Upper lobe of left lung (tissue), 6 donors: ENCODE measurements at regions not wholly inside any gene's neighbourhood (a gene's known extent, or its start where the extent isn't known, plus 50 kb on each side); places are given as distances from the start of the nearest gene placed in this dataset.
A peak's percentile ranks its signal among the peaks of the same experiment; 100 is the strongest.
"Not testable (repeated sequence)": the region's sequence is repeated elsewhere in the genome, so short reads cannot be mapped to it uniquely, and the experiment has no call there.

ENCODE experiments used
- ATAC-seq, 2 donors: fragments of 200-7000 bp; cut with Tn5 transposase; one replicate each; pipeline ENCODE4 v1.9.1; 2022; ENCODE audit warnings: mild to moderate bottlenecking in 2 of 2, moderate library complexity in 2 of 2; ENCODE audit not compliant: low FRiP score in 2 of 2
- DNase-seq, 2 donors: peaks; one replicate each; pipeline ENCODE4 v3.0.0-alpha.2; 2019 to 2020
- H3K27ac ChIP-seq, 4 donors: fragments of 200-600 bp; sonication (generic); one replicate each; pipeline ENCODE4 v1.5.1; 2016 to 2019
- H3K27me3 ChIP-seq, 4 donors: fragments of 200-600 bp; sonication (generic); one replicate each; pipeline ENCODE4 v1.5.1; 2017 to 2019
- H3K36me3 ChIP-seq, 4 donors: fragments of 200-600 bp; sonication (generic); one replicate each; pipeline ENCODE4 v1.5.1; 2016 to 2019
- H3K4me1 ChIP-seq, 4 donors: fragments of 200-600 bp; sonication (generic); one replicate each; pipeline ENCODE4 v1.5.1; 2018 to 2019
- H3K4me3 ChIP-seq, 4 donors: fragments of 200-600 bp; sonication (generic); one replicate each; pipeline ENCODE4 v1.5.1; 2017 to 2019; ENCODE audit warnings: mild to moderate bottlenecking in 2 of 4, moderate library complexity in 1 of 4
- H3K9me3 ChIP-seq, 4 donors: fragments of 200-600 bp; sonication (generic); one replicate each; pipeline ENCODE4 v1.5.1; 2018 to 2019
- EP300 ChIP-seq, 4 donors: sonication (generic); formaldehyde crosslinking; IDR thresholded peaks; one replicate each; pipeline ENCODE4 v1.5.1; 2017; ENCODE audit warnings: antibody characterized with exemption in 4 of 4, control low read depth in 2 of 4
- POLR2A ChIP-seq, 4 donors: fragments of 450-650 bp; IDR thresholded peaks; one replicate each; pipeline ENCODE4 v1.5.1; 2016 to 2017; ENCODE audit warnings: antibody characterized with exemption in 4 of 4, mild to moderate bottlenecking in 2 of 4
- POLR2AphosphoS5 ChIP-seq, 2 donors: sonication (generic); formaldehyde crosslinking; IDR thresholded peaks; one replicate each; pipeline ENCODE4 v1.5.1; 2017; ENCODE audit warnings: antibody characterized with exemption in 2 of 2
- WGBS, 2 donors: methylation state at CpG; one replicate each; pipeline ENCODE4 v1.1.5; 2017 to 2018; 5-methylcytosine and 5-hydroxymethylcytosine counted together
- TF ChIP-seq, protein P1 (sequence below), 6 experiments: fragments of 450-650 bp in 4 of 6; fragments of 200-600 bp in 2 of 6; sonication (generic) in 2 of 6; IDR thresholded peaks; one replicate each; pipeline ENCODE4 v1.5.1; 2016 to 2019; ENCODE audit warnings: antibody characterized with exemption in 6 of 6
- donor health status: DM: no; HTN: no; CAD: no; lungs with moderate emphysema.
- donor health status: DM: no; HTN: yes; CAD: no; lungs with severe emphysema.

DNA sequence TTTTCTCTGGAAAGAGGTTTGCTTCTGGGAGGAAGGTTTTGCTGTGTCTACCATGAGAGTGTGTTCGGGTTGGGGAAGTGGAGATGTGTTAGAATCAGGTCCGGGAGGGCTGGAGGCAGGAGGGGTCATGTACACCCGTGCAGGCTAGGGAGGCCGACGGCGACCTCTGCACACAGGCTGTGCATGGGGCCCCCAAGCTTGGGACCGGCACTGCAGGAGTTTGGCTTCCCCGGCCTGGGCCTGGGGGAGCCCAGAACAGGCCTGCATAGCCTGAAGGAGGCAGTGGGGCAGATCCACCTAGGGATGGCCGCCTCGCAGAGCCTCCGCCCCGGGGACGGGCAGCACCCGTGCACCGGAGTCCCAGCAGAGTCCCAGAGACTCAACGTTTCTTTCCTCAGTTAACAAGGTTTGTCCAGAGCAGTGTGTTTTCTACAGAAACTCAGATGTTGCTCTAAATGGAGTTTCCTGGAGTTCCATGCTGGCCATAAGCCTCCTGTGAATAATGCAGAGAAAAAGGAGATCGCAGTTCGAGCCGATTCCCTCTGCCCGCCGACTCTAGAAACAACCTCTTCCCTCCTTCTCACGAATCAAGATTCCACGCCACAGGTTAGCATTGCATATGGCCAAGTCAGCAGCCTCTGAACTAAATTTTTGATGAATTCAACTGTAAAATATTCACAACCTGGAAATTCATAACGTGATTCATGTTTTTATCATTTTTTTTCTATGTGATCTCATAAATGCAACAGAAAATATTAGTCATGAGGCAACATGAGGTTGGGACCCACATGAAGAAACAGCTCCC lies 427.3 kb downstream of the BRD1 start:
- TF ChIP-seq, protein P1, sequence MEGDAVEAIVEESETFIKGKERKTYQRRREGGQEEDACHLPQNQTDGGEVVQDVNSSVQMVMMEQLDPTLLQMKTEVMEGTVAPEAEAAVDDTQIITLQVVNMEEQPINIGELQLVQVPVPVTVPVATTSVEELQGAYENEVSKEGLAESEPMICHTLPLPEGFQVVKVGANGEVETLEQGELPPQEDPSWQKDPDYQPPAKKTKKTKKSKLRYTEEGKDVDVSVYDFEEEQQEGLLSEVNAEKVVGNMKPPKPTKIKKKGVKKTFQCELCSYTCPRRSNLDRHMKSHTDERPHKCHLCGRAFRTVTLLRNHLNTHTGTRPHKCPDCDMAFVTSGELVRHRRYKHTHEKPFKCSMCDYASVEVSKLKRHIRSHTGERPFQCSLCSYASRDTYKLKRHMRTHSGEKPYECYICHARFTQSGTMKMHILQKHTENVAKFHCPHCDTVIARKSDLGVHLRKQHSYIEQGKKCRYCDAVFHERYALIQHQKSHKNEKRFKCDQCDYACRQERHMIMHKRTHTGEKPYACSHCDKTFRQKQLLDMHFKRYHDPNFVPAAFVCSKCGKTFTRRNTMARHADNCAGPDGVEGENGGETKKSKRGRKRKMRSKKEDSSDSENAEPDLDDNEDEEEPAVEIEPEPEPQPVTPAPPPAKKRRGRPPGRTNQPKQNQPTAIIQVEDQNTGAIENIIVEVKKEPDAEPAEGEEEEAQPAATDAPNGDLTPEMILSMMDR (IDR thresholded peaks at IDR 0.05): no peak
- TF ChIP-seq POLR2AphosphoS5 (IDR thresholded peaks at IDR 0.05) (no peak), EP300 (IDR thresholded peaks at IDR 0.05) (no peak), POLR2A (IDR thresholded peaks at IDR 0.05) (no peak)
- DNase-seq: peak; percentile 13 to 76

DNA sequence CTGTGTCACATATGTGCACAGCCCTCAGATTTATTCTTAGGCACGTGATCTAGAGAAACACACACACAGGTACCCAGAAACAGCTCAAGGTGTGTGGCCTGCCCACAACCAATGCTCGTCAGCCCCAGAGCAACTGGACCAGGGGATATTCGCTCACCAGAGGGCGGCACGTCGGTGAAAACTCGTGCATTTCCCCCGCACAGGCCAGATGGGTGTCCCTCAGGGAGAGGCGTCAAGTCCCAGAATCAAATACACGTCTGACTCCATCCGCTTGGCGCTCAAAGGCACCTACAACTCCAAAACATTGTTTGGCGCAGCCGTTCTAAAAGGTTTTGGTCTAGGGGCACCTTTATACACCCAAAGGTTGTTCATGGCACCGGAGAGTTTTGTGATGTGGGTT lies 429.0 kb downstream of the BRD1 start:
- DNase-seq: peak in 1 of 2 donors; percentile 55

More for the DNA sequence above, 427.3 kb downstream of the BRD1 start:
- H3K27ac ChIP-seq: no peak overlapping the region
- no peaks in the 10 kb centered on the region for H3K4me1 ChIP-seq
- H3K27me3 ChIP-seq: no peaks in the 10 kb centered on the region
- H3K36me3 ChIP-seq: no peaks in the 10 kb centered on the region
- ATAC-seq: no peak
- H3K4me3 ChIP-seq: no peak overlapping the region
- no peaks in the 10 kb centered on the region for H3K9me3 ChIP-seq
- 81 to 83% methylated on average over 24 of the region's 24 CpGs for WGBS, 2 donors

DNA sequence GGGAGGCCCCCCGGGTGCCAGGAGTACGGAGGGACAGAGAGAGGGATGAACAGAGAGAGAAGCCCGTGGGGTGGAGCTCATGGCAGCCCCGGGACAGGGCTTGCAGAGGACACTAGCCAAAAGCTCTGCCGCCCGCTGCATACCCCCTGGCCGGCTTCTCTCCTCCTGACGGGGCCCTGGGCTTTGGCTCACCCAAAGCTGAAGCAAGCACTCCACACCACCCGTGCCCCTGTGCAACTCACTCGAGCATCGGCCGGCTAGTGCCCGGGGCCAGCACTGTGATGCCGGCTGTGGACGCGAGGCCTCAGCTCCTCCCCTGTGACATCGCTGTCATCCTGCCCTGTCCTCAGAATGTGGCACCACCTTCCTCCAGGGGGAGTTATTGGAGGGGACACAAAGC lies 429.6 kb downstream of the BRD1 start:
- ATAC-seq (peak in 1 of 2 donors; percentile 25), DNase-seq (peak in 1 of 2 donors; percentile 69)
- Histone ChIP-seq H3K27ac (no peak overlapping the region), H3K4me1 (no peaks in the 10 kb centered on the region), H3K27me3 (no peaks in the 10 kb centered on the region), H3K4me3 (no peak overlapping the region), H3K9me3 (no peaks in the 10 kb centered on the region), H3K36me3 (no peaks in the 10 kb centered on the region)
- TF ChIP-seq EP300 (IDR thresholded peaks at IDR 0.05): no peak
- 81 to 84% methylated on average over 8 to 17 of the region's 17 CpGs for WGBS, 2 donors

More for the DNA sequence above, 429.0 kb downstream of the BRD1 start:
- ATAC-seq: no peak
- 69 to 85% methylated on average over 14 to 15 of the region's 15 CpGs for WGBS, 2 donors
- Histone ChIP-seq H3K27me3 (no peaks in the 10 kb centered on the region), H3K27ac (no peak overlapping the region), H3K4me3 (no peak overlapping the region), H3K9me3 (no peaks in the 10 kb centered on the region), H3K36me3 (no peaks in the 10 kb centered on the region), H3K4me1 (no peaks in the 10 kb centered on the region)
- TF ChIP-seq POLR2A (IDR thresholded peaks at IDR 0.05) (no peak), EP300 (IDR thresholded peaks at IDR 0.05) (no peak), POLR2AphosphoS5 (IDR thresholded peaks at IDR 0.05) (no peak)
- TF ChIP-seq, protein P1 (IDR thresholded peaks at IDR 0.05): no peak

DNA sequence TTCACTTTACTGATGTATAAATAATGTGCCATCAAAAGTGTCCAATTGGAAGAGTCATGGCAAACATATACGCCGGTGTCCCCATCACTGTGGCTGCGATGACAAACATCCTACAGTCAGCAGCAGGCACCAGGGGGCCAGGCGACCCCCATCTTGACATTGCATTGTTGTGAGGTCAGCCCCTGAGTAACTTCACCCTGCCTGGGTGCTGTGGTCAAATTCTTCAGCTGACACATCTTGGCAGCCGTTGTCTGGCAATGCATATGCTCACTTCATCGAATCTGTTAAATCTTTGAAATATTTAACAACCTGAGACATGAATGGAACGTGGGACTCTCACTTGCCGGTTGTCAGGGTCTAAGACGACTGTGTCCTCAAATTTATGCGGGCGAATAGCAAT lies 430.9 kb downstream of the BRD1 start:
- TF ChIP-seq, protein P1 (IDR thresholded peaks at IDR 0.05): no peak
- no peak for TF ChIP-seq EP300 (IDR thresholded peaks at IDR 0.05)
- TF ChIP-seq POLR2AphosphoS5 (IDR thresholded peaks at IDR 0.05): no peak
- no peak for TF ChIP-seq POLR2A (IDR thresholded peaks at IDR 0.05)
- no peaks in the 10 kb centered on the region for H3K27me3 ChIP-seq
- H3K27ac ChIP-seq: no peak overlapping the region
- H3K9me3 ChIP-seq: no peaks in the 10 kb centered on the region
- no peaks in the 10 kb centered on the region for H3K36me3 ChIP-seq
- no peaks in the 10 kb centered on the region for H3K4me1 ChIP-seq
- no peak overlapping the region for H3K4me3 ChIP-seq
- WGBS, 2 donors: 70 to 73% methylated on average over 11 of the region's 11 CpGs
- no peak for ATAC-seq
- DNase-seq: no peak

DNA sequence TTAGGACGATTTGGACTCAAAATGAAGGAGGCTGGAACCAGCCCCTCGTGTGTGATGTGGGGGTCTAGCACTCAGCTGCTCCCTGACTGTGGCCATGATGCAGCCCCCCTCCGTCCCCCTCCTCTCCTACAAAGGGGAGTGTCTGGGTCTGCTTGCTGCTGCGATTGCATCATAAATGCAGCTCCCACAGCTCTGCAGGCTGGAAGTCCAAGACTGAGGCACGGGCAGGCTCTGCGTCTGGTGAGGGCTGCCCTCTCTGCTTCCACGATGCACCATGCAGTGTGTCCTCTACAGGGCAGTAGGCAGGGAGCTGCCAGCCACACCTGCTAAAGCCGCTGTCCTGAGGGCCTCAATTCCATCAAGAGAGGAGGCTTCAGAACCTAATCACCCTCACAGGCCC lies 432.1 kb downstream of the BRD1 start:
- no peaks in the 10 kb centered on the region for H3K36me3 ChIP-seq
- H3K4me1 ChIP-seq: no peaks in the 10 kb centered on the region
- TF ChIP-seq POLR2AphosphoS5 (IDR thresholded peaks at IDR 0.05) (no peak), POLR2A (IDR thresholded peaks at IDR 0.05) (no peak), EP300 (IDR thresholded peaks at IDR 0.05) (no peak)
- TF ChIP-seq, protein P1 (IDR thresholded peaks at IDR 0.05): no peak
- DNase-seq (no peak), ATAC-seq (no peak)
- 65 to 78% methylated on average over 6 to 7 of the region's 8 CpGs for WGBS, 2 donors
- H3K4me3 ChIP-seq: no peak overlapping the region
- no peak overlapping the region for H3K27ac ChIP-seq
- H3K27me3 ChIP-seq: no peaks in the 10 kb centered on the region
- no peaks in the 10 kb centered on the region for H3K9me3 ChIP-seq

DNA sequence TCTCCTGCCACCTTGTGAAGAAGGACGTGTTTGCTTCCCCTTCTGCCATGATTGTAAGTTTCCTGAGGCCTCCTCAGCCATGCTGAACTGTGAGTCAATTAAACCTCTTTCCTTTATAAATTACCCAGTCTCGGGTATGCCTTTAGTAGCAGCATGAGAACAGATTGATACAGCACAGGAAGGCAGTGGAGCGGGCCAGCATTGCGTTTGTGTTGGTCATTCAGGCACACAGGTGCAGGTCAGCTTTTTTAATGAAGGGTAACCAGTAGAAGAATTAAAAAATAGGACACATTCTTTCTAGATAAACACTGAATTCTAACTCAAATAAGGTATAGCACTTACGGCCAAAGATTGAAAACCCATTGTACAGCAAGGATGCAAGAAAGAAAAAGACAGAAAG lies 432.6 kb downstream of the BRD1 start:
- WGBS, 2 donors: 80 to 92% methylated on average over 5 of the region's 5 CpGs
- not testable (repeated sequence) for DNase-seq, H3K27ac ChIP-seq, H3K9me3 ChIP-seq, H3K36me3 ChIP-seq, ATAC-seq, H3K4me3 ChIP-seq, H3K4me1 ChIP-seq, H3K27me3 ChIP-seq
